Neuronal stem cell (in vitro differentiated cells): ENCODE measurements at regions not wholly inside any gene's neighbourhood (a gene's known extent, or its start where the extent isn't known, plus 50 kb on each side); places are given as distances from the start of the nearest gene placed in this dataset.

ENCODE experiments used
- DNase-seq: peaks from one replicate; pipeline ENCODE4 v3.0.0-alpha.2; 2013; ENCODE audit warnings: low spot score
- H2AFZ ChIP-seq: one replicate; pipeline ENCODE4 v1.6.1; 2013; ENCODE audit warnings: mild to moderate bottlenecking, low read length, inconsistent platforms
- H2AK5ac ChIP-seq: 2 replicates; pipeline ENCODE4 v1.6.1; 2013; ENCODE audit warnings: low read depth, mild to moderate bottlenecking, inconsistent platforms, low read length, moderate library complexity, mixed read lengths
- H2BK120ac ChIP-seq: 2 replicates; pipeline ENCODE4 v1.6.1; 2013; ENCODE audit warnings: low read depth, mild to moderate bottlenecking, inconsistent platforms, low read length, moderate library complexity, mixed read lengths
- H2BK12ac ChIP-seq: one replicate; pipeline ENCODE4 v1.6.1; 2013; ENCODE audit warnings: low read length, inconsistent platforms
- H2BK15ac ChIP-seq: 2 replicates; pipeline ENCODE4 v1.6.1; 2013; ENCODE audit warnings: mild to moderate bottlenecking, low read length, inconsistent platforms, mixed read lengths
- H2BK5ac ChIP-seq: one replicate; pipeline ENCODE4 v1.6.1; 2013; ENCODE audit warnings: inconsistent platforms, mild to moderate bottlenecking, low read length, moderate library complexity
- H3K14ac ChIP-seq: one replicate; pipeline ENCODE4 v1.6.1; 2013; ENCODE audit warnings: low read length, inconsistent platforms
- H3K18ac ChIP-seq: 2 replicates; pipeline ENCODE4 v1.6.1; 2013; ENCODE audit warnings: low read length, inconsistent platforms
- H3K23ac ChIP-seq: 2 replicates; pipeline ENCODE4 v1.6.1; 2013; ENCODE audit warnings: low read depth, mild to moderate bottlenecking, mixed read lengths, low read length, inconsistent platforms; ENCODE audit not compliant: poor library complexity
- H3K27ac ChIP-seq: replicated peaks from 3 replicates; pipeline ENCODE4 v1.5.1; 2013; ENCODE audit warnings: low read length, inconsistent platforms
- H3K27me3 ChIP-seq, 3 experiments: 2 replicates each; pipeline ENCODE4 v1.6.1; 2013; ENCODE audit warnings: low read length in 3 of 3, mild to moderate bottlenecking in 2 of 3, inconsistent platforms in 1 of 3, low read depth in 1 of 3, mixed read lengths in 1 of 3, moderate library complexity in 1 of 3; ENCODE audit not compliant: control insufficient read depth in 3 of 3, insufficient read depth in 3 of 3
- H3K36me3 ChIP-seq, 2 donors: replicated peaks in 1 of 2; 2 replicates each; pipeline ENCODE4 v1.6.1; 2013; ENCODE audit warnings: low read length in 2 of 2; ENCODE audit not compliant: control insufficient read depth in 2 of 2, insufficient read depth in 2 of 2
- H3K4ac ChIP-seq: 2 replicates; pipeline ENCODE4 v1.6.1; 2013; ENCODE audit warnings: inconsistent platforms, mild to moderate bottlenecking, low read length, moderate library complexity
- H3K4me1 ChIP-seq, 2 donors: 1 replicate in 1 of 2; 2 replicates in 1 of 2; pipeline ENCODE4 v1.6.1; 2013; ENCODE audit warnings: low read length in 2 of 2, low read depth in 1 of 2; ENCODE audit not compliant: control insufficient read depth in 2 of 2, insufficient read depth in 1 of 2
- H3K4me2 ChIP-seq: one replicate; pipeline ENCODE4 v1.6.1; 2013; ENCODE audit warnings: mild to moderate bottlenecking, low read length, inconsistent platforms; ENCODE audit not compliant: insufficient read depth, poor library complexity, severe bottlenecking
- H3K4me3 ChIP-seq, 2 donors: 2 replicates each; pipeline ENCODE4 v1.5.1; 2013; ENCODE audit warnings: low read length in 2 of 2, mild to moderate bottlenecking in 2 of 2, inconsistent platforms in 1 of 2, moderate library complexity in 1 of 2
- H3K79me1 ChIP-seq: one replicate; pipeline ENCODE4 v1.6.1; 2013; ENCODE audit warnings: low read depth, mild to moderate bottlenecking, inconsistent platforms, low read length, moderate library complexity
- H3K9ac ChIP-seq: one replicate; pipeline ENCODE4 v1.6.1; 2013; ENCODE audit warnings: mild to moderate bottlenecking, low read depth, low read length, inconsistent platforms; ENCODE audit not compliant: poor library complexity
- H3K9me3 ChIP-seq, 2 donors: replicated peaks in 1 of 2; 2 replicates each; pipeline versions ENCODE3 to v1.6.1; 2013; ENCODE audit warnings: low read length in 2 of 2, mild to moderate bottlenecking in 2 of 2, inconsistent platforms in 1 of 2, low read depth in 1 of 2, mixed read lengths in 1 of 2, moderate library complexity in 1 of 2; ENCODE audit not compliant: control insufficient read depth in 2 of 2, insufficient read depth in 1 of 2
- H4K8ac ChIP-seq: one replicate; pipeline ENCODE4 v1.6.1; 2013; ENCODE audit warnings: low read depth, mild to moderate bottlenecking, inconsistent platforms, low read length, moderate library complexity
- H4K91ac ChIP-seq: one replicate; pipeline ENCODE4 v1.6.1; 2013; ENCODE audit warnings: low read length, low read depth, mild to moderate bottlenecking, inconsistent platforms; ENCODE audit not compliant: poor library complexity
- WGBS, 2 donors: extraction: QIAGEN DNeasy Blood & Tissue Kit; methylation state at CpG; one replicate each; pipeline ENCODE4 v1.1.7; 2013; ENCODE audit warnings: missing lambda C conversion rate in 2 of 2, mixed read lengths in 1 of 2; ENCODE audit not compliant: insufficient read length in 2 of 2, insufficient replicate concordance in 1 of 2; ENCODE audit errors: extremely low coverage in 2 of 2; 5-methylcytosine and 5-hydroxymethylcytosine counted together

DNA sequence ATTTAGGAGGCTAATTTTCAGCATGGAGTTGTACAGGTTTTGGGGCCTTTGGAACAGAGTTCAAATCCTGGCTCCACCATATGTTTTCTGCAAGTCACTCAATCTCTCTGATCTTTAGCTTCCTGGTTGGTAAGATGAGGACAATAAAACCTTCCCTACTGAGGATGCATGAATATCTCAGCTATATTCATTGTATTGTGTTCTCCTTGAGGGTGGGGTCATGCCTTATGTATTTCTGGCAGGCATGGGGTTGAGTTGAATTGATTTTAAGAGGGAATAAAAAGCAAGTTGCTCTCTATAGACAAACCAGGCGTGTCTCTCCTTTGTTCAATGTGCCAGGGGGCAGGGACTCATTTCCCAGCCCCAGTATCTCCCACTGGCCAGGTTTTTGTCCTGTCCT, 173.1 kb downstream of the C12orf75 start:
- Histone ChIP-seq H3K4me1 (peaks cover 2 to 18% of the 10 kb centered on the region in 2 donors), H3K4ac (no peak overlapping the region), H3K79me1 (no peaks in the 10 kb centered on the region), H3K9ac (no peak overlapping the region), H2BK12ac (no peak overlapping the region), H3K18ac (no peak overlapping the region), H3K4me2 (no peak overlapping the region), H2BK5ac (no peak overlapping the region), H3K14ac (no peak overlapping the region), H2BK15ac (no peak overlapping the region), H2AFZ (no peak overlapping the region), H3K4me3 (no peak overlapping the region), H2AK5ac (no peak overlapping the region), H4K8ac (no peak overlapping the region), H3K27ac (no peak overlapping the region), H2BK120ac (no peak overlapping the region), H4K91ac (no peak overlapping the region), H3K9me3 (no peaks in the 10 kb centered on the region), H3K36me3 (no peaks in the 10 kb centered on the region), H3K23ac (no peak overlapping the region), H3K27me3 (no peaks in the 10 kb centered on the region)
- DNase-seq = no peak
- WGBS, 2 donors = no CpG with 5 or more reads among the region's 1 CpG

DNA sequence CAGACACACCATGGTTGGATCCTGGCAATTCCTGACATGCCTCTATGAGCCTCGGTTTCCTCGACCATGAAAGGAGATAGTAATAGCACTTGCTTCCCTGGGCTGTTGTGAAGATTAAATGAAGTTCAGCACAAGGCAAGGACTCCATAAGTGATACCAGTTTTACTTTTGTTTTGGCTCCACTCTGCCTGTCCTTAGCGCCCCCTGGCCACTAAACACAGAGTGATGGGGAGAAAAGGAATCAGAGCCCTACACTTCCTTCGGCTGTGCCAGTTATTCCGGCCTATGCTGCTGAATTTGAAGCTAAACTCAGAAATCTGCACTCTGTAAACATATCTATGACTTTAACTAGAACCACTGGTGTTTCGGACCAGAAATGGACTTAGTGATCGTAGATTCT, 173.8 kb downstream of the C12orf75 start:
- peaks cover 2 to 18% of the 10 kb centered on the region in 2 donors for H3K4me1 ChIP-seq
- H3K27me3 ChIP-seq = no peaks in the 10 kb centered on the region
- no peak overlapping the region for H3K4me3 ChIP-seq
- H3K4ac ChIP-seq = no peak overlapping the region
- H3K23ac ChIP-seq = no peak overlapping the region
- no CpG with 5 or more reads among the region's 7 CpGs for WGBS, 2 donors
- H3K27ac ChIP-seq = no peak overlapping the region
- H2BK120ac ChIP-seq = no peak overlapping the region
- no peaks in the 10 kb centered on the region for H3K9me3 ChIP-seq
- H3K36me3 ChIP-seq = no peaks in the 10 kb centered on the region
- H2AK5ac ChIP-seq = no peak overlapping the region
- H3K79me1 ChIP-seq = no peaks in the 10 kb centered on the region
- no peak overlapping the region for H2BK5ac ChIP-seq
- no peak overlapping the region for H2AFZ ChIP-seq
- H3K4me2 ChIP-seq = no peak overlapping the region
- H4K91ac ChIP-seq = no peak overlapping the region
- H4K8ac ChIP-seq = no peak overlapping the region
- no peak overlapping the region for H3K14ac ChIP-seq
- DNase-seq = no peak
- H2BK12ac ChIP-seq = no peak overlapping the region
- no peak overlapping the region for H2BK15ac ChIP-seq
- H3K9ac ChIP-seq = no peak overlapping the region
- H3K18ac ChIP-seq = no peak overlapping the region

GRCh38 chr12:105506678-105507310, 176.3 kb downstream of the C12orf75 start:
- Histone ChIP-seq H3K14ac (no peak overlapping the region), H3K9ac (no peak overlapping the region), H3K36me3 (no peaks in the 10 kb centered on the region), H3K4me2 (no peak overlapping the region), H3K79me1 (no peaks in the 10 kb centered on the region), H3K4ac (no peak overlapping the region), H4K8ac (no peak overlapping the region), H3K4me1 (peaks cover 2 to 18% of the 10 kb centered on the region in 2 donors), H3K9me3 (no peaks in the 10 kb centered on the region), H3K18ac (no peak overlapping the region), H3K4me3 (no peak overlapping the region), H3K27me3 (no peaks in the 10 kb centered on the region), H4K91ac (no peak overlapping the region), H2BK5ac (no peak overlapping the region), H2BK12ac (no peak overlapping the region), H2BK120ac (no peak overlapping the region), H3K27ac (no peak overlapping the region), H3K23ac (no peak overlapping the region), H2BK15ac (no peak overlapping the region), H2AK5ac (no peak overlapping the region), H2AFZ (no peak overlapping the region)
- 95% methylated on average over 1 of the region's 1 CpG; no CpG with 5 or more reads in 1 of the 2 donors for WGBS, 2 donors
- DNase-seq = no peak

DNA sequence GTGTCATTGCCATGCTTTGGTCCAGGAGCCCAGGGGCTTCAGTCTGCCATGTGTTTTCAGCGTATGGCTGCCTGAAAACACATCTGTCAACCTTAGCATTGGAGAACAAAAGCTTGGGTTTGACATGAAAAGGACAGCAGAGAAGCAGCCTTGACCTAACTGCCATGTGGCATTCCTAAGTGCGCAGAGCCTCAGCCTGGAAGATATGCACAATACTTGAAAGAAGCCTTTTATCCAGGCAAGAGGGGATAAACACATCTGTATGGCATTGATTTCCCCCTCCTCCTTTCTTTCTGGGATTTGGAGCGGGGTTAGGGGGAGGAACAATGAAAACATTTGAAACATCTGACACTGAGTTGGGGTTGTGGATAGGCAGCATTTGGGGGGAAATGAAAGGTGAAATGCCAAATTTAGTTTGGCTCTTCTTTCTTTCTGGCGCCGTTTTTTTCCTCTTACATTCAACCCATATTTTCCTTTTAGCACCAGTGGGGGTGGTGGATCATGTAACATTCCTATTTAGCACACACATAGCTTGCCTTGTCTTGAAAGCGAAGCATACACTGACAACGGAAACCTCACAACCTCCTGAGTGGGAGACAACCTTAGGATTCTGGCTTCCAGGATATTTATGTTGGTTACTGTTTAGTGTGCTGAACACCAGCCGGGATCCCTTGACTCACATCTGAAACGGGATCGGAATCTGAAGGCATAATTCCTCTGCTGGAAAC, 177.0 kb downstream of the C12orf75 start:
- H3K4ac ChIP-seq = no peak overlapping the region
- no peak overlapping the region for H2BK5ac ChIP-seq
- H2AFZ ChIP-seq = peak overlapping the region; percentile 19
- no peaks in the 10 kb centered on the region for H3K79me1 ChIP-seq
- H3K9ac ChIP-seq = no peak overlapping the region
- no peak overlapping the region for H2BK12ac ChIP-seq
- no CpG with 5 or more reads among the region's 10 CpGs for WGBS, 2 donors
- H3K4me1 ChIP-seq = peaks cover 2 to 18% of the 10 kb centered on the region in 2 donors
- no peak overlapping the region for H3K23ac ChIP-seq
- H2AK5ac ChIP-seq = no peak overlapping the region
- no peak overlapping the region for H3K14ac ChIP-seq
- no peak overlapping the region for H3K4me3 ChIP-seq
- no peaks in the 10 kb centered on the region for H3K27me3 ChIP-seq
- no peak overlapping the region for H3K4me2 ChIP-seq
- no peaks in the 10 kb centered on the region for H3K36me3 ChIP-seq
- DNase-seq = no peak
- H4K8ac ChIP-seq = no peak overlapping the region
- no peak overlapping the region for H4K91ac ChIP-seq
- no peak overlapping the region for H2BK120ac ChIP-seq
- no peak overlapping the region for H3K18ac ChIP-seq
- H2BK15ac ChIP-seq = no peak overlapping the region
- no peak overlapping the region for H3K27ac ChIP-seq
- H3K9me3 ChIP-seq = no peaks in the 10 kb centered on the region
